Trophoblast cell (in vitro differentiated cells and primary cell): ENCODE measurements at regions not wholly inside any gene's neighbourhood (a gene's known extent, or its start where the extent isn't known, plus 50 kb on each side); places are given as distances from the start of the nearest gene placed in this dataset.

ENCODE experiments used
- DNase-seq, 2 donors: peaks; one replicate each; pipeline ENCODE4 v3.0.0-alpha.2; 2016
- H2AFZ ChIP-seq: 2 replicates; pipeline ENCODE4 v1.6.1; 2013; ENCODE audit warnings: low read length, moderate library complexity, mild to moderate bottlenecking; ENCODE audit not compliant: insufficient read depth, poor library complexity
- H2AK5ac ChIP-seq: 2 replicates; pipeline ENCODE4 v1.6.1; 2013; ENCODE audit warnings: mild to moderate bottlenecking, low read length
- H2BK120ac ChIP-seq: 2 replicates; pipeline ENCODE4 v1.6.1; 2013; ENCODE audit warnings: low read length, mild to moderate bottlenecking, moderate library complexity; ENCODE audit not compliant: insufficient read depth, poor library complexity
- H2BK12ac ChIP-seq: 2 replicates; pipeline ENCODE4 v1.6.1; 2013; ENCODE audit warnings: mild to moderate bottlenecking, low read length, moderate library complexity
- H2BK5ac ChIP-seq: 2 replicates; pipeline ENCODE4 v1.6.1; 2013; ENCODE audit warnings: low read length, low read depth, moderate library complexity, mild to moderate bottlenecking; ENCODE audit not compliant: poor library complexity
- H3K14ac ChIP-seq: 2 replicates; pipeline ENCODE4 v1.6.1; 2013; ENCODE audit warnings: mild to moderate bottlenecking, low read length
- H3K18ac ChIP-seq: 2 replicates; pipeline ENCODE4 v1.6.1; 2013; ENCODE audit warnings: mild to moderate bottlenecking, low read length
- H3K23ac ChIP-seq: 2 replicates; pipeline ENCODE4 v1.6.1; 2013; ENCODE audit warnings: low read length
- H3K27ac ChIP-seq: 2 replicates; pipeline ENCODE4 v1.5.1; 2013; ENCODE audit warnings: low read depth, mild to moderate bottlenecking, inconsistent platforms, low read length, moderate library complexity
- H3K27me3 ChIP-seq: 2 replicates; pipeline ENCODE4 v1.6.1; 2013; ENCODE audit warnings: inconsistent platforms, mild to moderate bottlenecking, low read length, moderate library complexity; ENCODE audit not compliant: insufficient read depth
- H3K36me3 ChIP-seq, 2 experiments: 1 replicate in 1 of 2; 2 replicates in 1 of 2; pipeline ENCODE4 v1.6.1; 2013; ENCODE audit warnings: low read length in 2 of 2, mild to moderate bottlenecking in 2 of 2, moderate library complexity in 1 of 2; ENCODE audit not compliant: insufficient read depth in 2 of 2, control insufficient read depth in 1 of 2
- H3K4ac ChIP-seq: 2 replicates; pipeline ENCODE4 v1.6.1; 2013; ENCODE audit warnings: low read depth, mild to moderate bottlenecking, low read length, moderate library complexity
- H3K4me1 ChIP-seq, 2 experiments: 1 replicate in 1 of 2; 2 replicates in 1 of 2; pipeline ENCODE4 v1.6.1; 2013; ENCODE audit warnings: low read length in 2 of 2, mild to moderate bottlenecking in 2 of 2, moderate library complexity in 1 of 2; ENCODE audit not compliant: insufficient read depth in 2 of 2, control insufficient read depth in 1 of 2
- H3K4me2 ChIP-seq: 2 replicates; pipeline ENCODE4 v1.6.1; 2013; ENCODE audit warnings: inconsistent platforms, mild to moderate bottlenecking, low read length, moderate library complexity
- H3K4me3 ChIP-seq: 2 replicates; pipeline ENCODE4 v1.5.1; 2013; ENCODE audit warnings: mild to moderate bottlenecking, low read depth, low read length, inconsistent platforms
- H3K79me1 ChIP-seq: one replicate; pipeline ENCODE4 v1.6.1; 2013; ENCODE audit warnings: low read length
- H3K79me2 ChIP-seq: 2 replicates; pipeline ENCODE4 v1.6.1; 2013; ENCODE audit warnings: low read length, mild to moderate bottlenecking; ENCODE audit not compliant: control insufficient read depth, insufficient read depth, poor library complexity
- H3K9ac ChIP-seq: 2 replicates; pipeline ENCODE4 v1.6.1; 2013; ENCODE audit warnings: mild to moderate bottlenecking, low read length
- H3K9me3 ChIP-seq: 2 replicates; pipeline ENCODE4 v1.6.1; 2013; ENCODE audit warnings: low read depth, mild to moderate bottlenecking, control low read depth, inconsistent platforms, low read length; ENCODE audit not compliant: insufficient read depth
- H4K12ac ChIP-seq: 2 replicates; pipeline ENCODE4 v1.6.1; 2013; ENCODE audit warnings: low read depth, mild to moderate bottlenecking, low read length, moderate library complexity
- H4K8ac ChIP-seq: 2 replicates; pipeline ENCODE4 v1.6.1; 2013; ENCODE audit warnings: low read depth, mild to moderate bottlenecking, low read length, moderate library complexity
- H4K91ac ChIP-seq: one replicate; pipeline ENCODE4 v1.6.1; 2013; ENCODE audit warnings: low read depth, mild to moderate bottlenecking, low read length, moderate library complexity
- WGBS: extraction: QIAGEN DNeasy Blood & Tissue Kit; methylation state at CpG from one replicate; pipeline ENCODE4 v1.1.7; 2013; ENCODE audit warnings: missing lambda C conversion rate; ENCODE audit not compliant: insufficient read length, insufficient coverage; ENCODE audit errors: extremely low coverage; 5-methylcytosine and 5-hydroxymethylcytosine counted together

GRCh38 chr7:35555386-35555785 is 139.5 kb downstream of the HERPUD2 start:
- WGBS, result no CpG with 5 or more reads among the region's 5 CpGs
- no peak for DNase-seq
- no peak overlapping the region for H2AK5ac ChIP-seq
- no peaks in the 10 kb centered on the region for H3K79me2 ChIP-seq
- no peaks in the 10 kb centered on the region for H3K9me3 ChIP-seq
- H4K91ac ChIP-seq, result no peak overlapping the region
- H3K18ac ChIP-seq, result no peak overlapping the region
- no peak overlapping the region for H4K12ac ChIP-seq
- no peak overlapping the region for H3K9ac ChIP-seq
- H3K27ac ChIP-seq, result no peak overlapping the region
- H3K4me3 ChIP-seq, result no peak overlapping the region
- H4K8ac ChIP-seq, result no peak overlapping the region
- H3K4me2 ChIP-seq, result no peak overlapping the region
- no peak overlapping the region for H2AFZ ChIP-seq
- no peaks in the 10 kb centered on the region for H3K36me3 ChIP-seq
- H2BK120ac ChIP-seq, result no peak overlapping the region
- H2BK12ac ChIP-seq, result no peak overlapping the region
- H3K4ac ChIP-seq, result no peak overlapping the region
- no peaks in the 10 kb centered on the region for H3K27me3 ChIP-seq
- H3K23ac ChIP-seq, result no peak overlapping the region
- H3K14ac ChIP-seq, result no peak overlapping the region
- H3K4me1 ChIP-seq, result no peaks in the 10 kb centered on the region
- no peaks in the 10 kb centered on the region for H3K79me1 ChIP-seq
- no peak overlapping the region for H2BK5ac ChIP-seq

- no peak overlapping the region for H3K4ac ChIP-seq
- H2BK12ac ChIP-seq, result no peak overlapping the region
- H3K4me3 ChIP-seq, result no peak overlapping the region
- no peak overlapping the region for H2AK5ac ChIP-seq
- H4K12ac ChIP-seq, result no peak overlapping the region
- H3K36me3 ChIP-seq, result no peaks in the 10 kb centered on the region
- H3K79me2 ChIP-seq, result no peaks in the 10 kb centered on the region
- H3K9me3 ChIP-seq, result no peaks in the 10 kb centered on the region
- no peak overlapping the region for H4K91ac ChIP-seq
- no peaks in the 10 kb centered on the region for H3K4me1 ChIP-seq
- H3K27ac ChIP-seq, result no peak overlapping the region
- WGBS, result no CpG with 5 or more reads among the region's 2 CpGs
- DNase-seq, result no peak
- no peak overlapping the region for H3K14ac ChIP-seq
- H2BK5ac ChIP-seq, result no peak overlapping the region
- no peak overlapping the region for H3K18ac ChIP-seq
- no peaks in the 10 kb centered on the region for H3K79me1 ChIP-seq
- H3K4me2 ChIP-seq, result no peak overlapping the region
- no peak overlapping the region for H4K8ac ChIP-seq
- H3K27me3 ChIP-seq, result no peaks in the 10 kb centered on the region
- H3K23ac ChIP-seq, result no peak overlapping the region
- no peak overlapping the region for H2BK120ac ChIP-seq
- H3K9ac ChIP-seq, result no peak overlapping the region
- H2AFZ ChIP-seq, result no peak overlapping the region
Measured at GRCh38 chr7:35553519-35553918, 141.4 kb downstream of the HERPUD2 start.

DNA sequence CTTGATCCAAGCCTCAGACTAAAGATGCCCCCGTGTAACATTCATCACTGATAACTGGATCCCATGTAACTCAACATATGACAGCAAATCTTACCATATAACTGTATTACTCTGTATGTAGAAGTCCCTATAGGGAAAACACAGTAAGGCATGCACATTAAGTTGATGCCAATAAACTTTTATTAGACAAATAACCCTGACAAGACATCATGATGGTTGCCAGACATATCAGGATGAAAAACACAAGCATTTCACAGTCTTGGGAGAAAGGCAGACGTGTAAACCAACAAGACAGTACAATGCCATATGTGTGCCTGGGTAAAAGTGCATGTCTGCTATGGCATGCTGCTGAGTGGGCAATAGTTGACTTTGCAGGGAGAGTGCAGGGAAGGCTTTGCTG is 142.2 kb downstream of the HERPUD2 start:
- no peak for DNase-seq
- no peak overlapping the region for H4K8ac ChIP-seq
- H3K4me2 ChIP-seq, result no peak overlapping the region
- no peak overlapping the region for H2AK5ac ChIP-seq
- H2AFZ ChIP-seq, result no peak overlapping the region
- H3K36me3 ChIP-seq, result no peaks in the 10 kb centered on the region
- no peaks in the 10 kb centered on the region for H3K4me1 ChIP-seq
- no peaks in the 10 kb centered on the region for H3K27me3 ChIP-seq
- H2BK12ac ChIP-seq, result no peak overlapping the region
- H3K79me1 ChIP-seq, result no peaks in the 10 kb centered on the region
- no peak overlapping the region for H3K14ac ChIP-seq
- H3K18ac ChIP-seq, result no peak overlapping the region
- no peak overlapping the region for H3K9ac ChIP-seq
- no peaks in the 10 kb centered on the region for H3K9me3 ChIP-seq
- no peak overlapping the region for H4K12ac ChIP-seq
- WGBS, result no CpG with 5 or more reads among the region's 2 CpGs
- H3K27ac ChIP-seq, result no peak overlapping the region
- H3K79me2 ChIP-seq, result no peaks in the 10 kb centered on the region
- H2BK5ac ChIP-seq, result no peak overlapping the region
- H3K4me3 ChIP-seq, result no peak overlapping the region
- H2BK120ac ChIP-seq, result no peak overlapping the region
- H3K23ac ChIP-seq, result no peak overlapping the region
- H3K4ac ChIP-seq, result no peak overlapping the region
- H4K91ac ChIP-seq, result no peak overlapping the region

GRCh38 chr7:35551321-35552081 is 143.4 kb downstream of the HERPUD2 start:
- no peaks in the 10 kb centered on the region for H3K27me3 ChIP-seq
- DNase-seq, result no peak
- H3K27ac ChIP-seq, result no peak overlapping the region
- H2BK12ac ChIP-seq, result no peak overlapping the region
- whole genome bisulfite sequencing, result no CpG with 5 or more reads among the region's 3 CpGs
- H3K4ac ChIP-seq, result no peak overlapping the region
- H4K12ac ChIP-seq, result no peak overlapping the region
- no peak overlapping the region for H4K91ac ChIP-seq
- no peaks in the 10 kb centered on the region for H3K36me3 ChIP-seq
- H2BK120ac ChIP-seq, result no peak overlapping the region
- H3K14ac ChIP-seq, result no peak overlapping the region
- no peaks in the 10 kb centered on the region for H3K79me2 ChIP-seq
- no peaks in the 10 kb centered on the region for H3K9me3 ChIP-seq
- H4K8ac ChIP-seq, result no peak overlapping the region
- no peak overlapping the region for H3K4me3 ChIP-seq
- no peak overlapping the region for H3K18ac ChIP-seq
- no peak overlapping the region for H2AK5ac ChIP-seq
- no peaks in the 10 kb centered on the region for H3K4me1 ChIP-seq
- no peaks in the 10 kb centered on the region for H3K79me1 ChIP-seq
- no peak overlapping the region for H2AFZ ChIP-seq
- H2BK5ac ChIP-seq, result no peak overlapping the region
- H3K9ac ChIP-seq, result no peak overlapping the region
- H3K23ac ChIP-seq, result no peak overlapping the region
- no peak overlapping the region for H3K4me2 ChIP-seq
